PC-3 (cell line): ENCODE measurements at regions not wholly inside any gene's neighbourhood (a gene's known extent, or its start where the extent isn't known, plus 50 kb on each side); places are given as distances from the start of the nearest gene placed in this dataset.
A peak's percentile ranks its signal among the peaks of the same experiment; 100 is the strongest.

Experiments
- ATAC-seq: fragments of 200-7000 bp; cut with Tn5 transposase; 2 replicates; pipeline ENCODE4 v1.9.1; 2020; ENCODE audit warnings: mild to moderate bottlenecking, moderate library complexity
- BruUV-seq: library from RNA; stranded (reverse); fragments of 400-500 nt; replicated peaks from 2 replicates; lab custom pipeline; 2021; lab: Mats Ljungman, UMichigan
- CTCF ChIA-PET: fragments of 300-600 bp; sonication (Branson Sonifier 250); formaldehyde crosslinking; loops from one replicate; lab custom pipeline; 2022; ENCODE audit warnings: antibody characterized with exemption; lab: Charles Lee
- POLR2A ChIA-PET: fragments of 300-600 bp; sonication (Branson Sonifier 250); formaldehyde crosslinking; loops from one replicate; lab custom pipeline; 2022; ENCODE audit warnings: antibody characterized with exemption; ENCODE audit not compliant: unreplicated experiment; lab: Charles Lee
- DNase-seq: peaks from one replicate; pipeline ENCODE4 v3.0.0-alpha.2; 2015
- H2AFZ ChIP-seq: fragments of 300-600 bp; sonication (generic); 2 replicates; pipeline ENCODE4 v1.6.0; 2016; ENCODE audit warnings: antibody characterized with exemption, low read length
- H3F3A ChIP-seq: fragments of 300-600 bp; sonication (generic); one replicate; pipeline ENCODE4 v1.6.0; 2017; ENCODE audit warnings: antibody characterized with exemption, low read length, control low read depth, mild to moderate bottlenecking; ENCODE audit not compliant: unreplicated experiment
- H3K27ac ChIP-seq: fragments of 300-600 bp; sonication (generic); 2 replicates; pipeline ENCODE4 v1.5.1; 2016; ENCODE audit warnings: mild to moderate bottlenecking, low read length
- H3K27me3 ChIP-seq: fragments of 300-600 bp; sonication (generic); 2 replicates; pipeline ENCODE4 v1.6.1; 2016; ENCODE audit warnings: low read length, mixed read lengths
- H3K36me3 ChIP-seq: fragments of 300-600 bp; sonication (generic); 2 replicates; pipeline ENCODE4 v1.6.1; 2016; ENCODE audit warnings: low read depth, mixed run types, low read length, mixed read lengths
- H3K4me1 ChIP-seq: fragments of 300-600 bp; sonication (generic); 2 replicates; pipeline ENCODE4 v1.5.1; 2016; ENCODE audit warnings: low read length; ENCODE audit not compliant: insufficient read depth
- H3K4me2 ChIP-seq: fragments of 300-600 bp; sonication (generic); 2 replicates; pipeline ENCODE4 v1.6.0; 2016; ENCODE audit warnings: low read length
- H3K4me3 ChIP-seq: fragments of 300-600 bp; sonication (generic); 2 replicates; pipeline ENCODE4 v1.5.1; 2016; ENCODE audit warnings: mild to moderate bottlenecking, low read length, mixed read lengths
- H3K79me2 ChIP-seq: fragments of 300-600 bp; sonication (generic); 2 replicates; pipeline ENCODE4 v1.6.1; 2017; ENCODE audit warnings: low read length, mixed read lengths
- H3K9ac ChIP-seq: fragments of 300-600 bp; sonication (generic); 2 replicates; pipeline ENCODE4 v1.6.0; 2016; ENCODE audit warnings: mild to moderate bottlenecking, low read length
- H3K9me2 ChIP-seq: fragments of 300-600 bp; sonication (generic); replicated peaks from 2 replicates; pipeline ENCODE4 v1.6.1; 2016; ENCODE audit warnings: mixed run types, low read length, mixed read lengths
- H3K9me3 ChIP-seq: fragments of 300-600 bp; sonication (generic); 2 replicates; pipeline ENCODE4 v1.6.1; 2016; ENCODE audit warnings: low read length, mixed read lengths
- H4K20me1 ChIP-seq: fragments of 300-600 bp; sonication (generic); 2 replicates; pipeline ENCODE4 v1.6.1; 2016; ENCODE audit warnings: low read length, mixed read lengths
- CTCF ChIP-seq: fragments of 300-600 bp; sonication (generic); conservative IDR thresholded peaks from 2 replicates; pipeline ENCODE4 v1.5.1; 2017; ENCODE audit warnings: antibody characterized with exemption, low read depth, mild to moderate bottlenecking, low read length
- EZH2 ChIP-seq: fragments of 300-600 bp; sonication (generic); IDR thresholded peaks from one replicate; pipeline ENCODE4 v1.6.1; 2017; ENCODE audit warnings: antibody characterized with exemption, mild to moderate bottlenecking, low read length; ENCODE audit not compliant: unreplicated experiment
- EZH2phosphoT487 ChIP-seq: fragments of 300-600 bp; sonication (generic); IDR thresholded peaks from 2 replicates; pipeline ENCODE4 v1.6.1; 2018; ENCODE audit warnings: mild to moderate bottlenecking, antibody characterized with exemption, low read length, borderline replicate concordance
- intact Hi-C: fragments of 100-400 bp; cut with micrococcal nuclease; formaldehyde crosslinking; loops from 2 replicates; pipeline ENCODE4 v1.9.0; 2023

DNA sequence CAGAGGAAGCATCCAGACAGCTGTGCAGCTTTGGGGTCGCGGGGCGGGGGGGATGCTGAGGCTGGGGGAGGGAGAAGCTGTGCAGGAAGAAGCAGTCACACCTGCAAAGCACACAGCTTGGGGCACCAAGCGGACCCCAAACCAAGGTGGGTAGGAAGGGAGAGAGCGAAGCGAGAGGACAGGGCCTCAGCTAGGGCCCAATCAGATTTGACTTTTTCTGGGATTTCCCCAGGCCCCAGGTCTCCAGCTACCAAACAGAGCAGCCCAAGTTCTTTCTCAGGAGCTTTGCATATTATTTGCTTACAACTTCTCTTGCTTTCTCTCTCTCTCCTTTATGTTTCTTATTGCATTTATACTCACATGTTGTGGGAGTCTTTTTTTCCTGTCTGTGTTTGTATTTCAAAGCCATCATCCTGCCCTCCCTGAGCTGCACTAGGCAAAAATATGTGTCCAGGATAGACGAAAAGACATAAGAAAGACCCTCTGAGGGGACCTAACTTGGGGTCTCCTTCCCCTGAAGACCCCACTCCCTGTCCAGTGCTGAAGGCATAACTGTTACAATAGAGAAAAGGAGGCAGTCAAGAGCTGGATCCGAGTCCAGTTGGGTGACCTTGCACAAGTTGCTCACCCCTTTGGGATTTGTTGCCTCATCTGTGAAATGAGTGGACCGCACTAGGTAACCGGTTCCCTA, 50.6 kb upstream of the SMNDC1 start:
- H3K9me3 ChIP-seq: no peaks in the 10 kb centered on the region
- no peaks in the 10 kb centered on the region for H4K20me1 ChIP-seq
- ATAC-seq (no peak), DNase-seq (no peak)
- H3K27me3 ChIP-seq: no peaks in the 10 kb centered on the region
- H3K4me2 ChIP-seq: no peak overlapping the region
- no peak overlapping the region for H2AFZ ChIP-seq
- no peaks in the 10 kb centered on the region for H3K36me3 ChIP-seq
- H3K27ac ChIP-seq: peak overlapping the region; percentile 95
- CTCF ChIA-PET: interaction anchor here (1.0 kb wide), 1 partner anchor 59 kb away, joined by 4 read pairs; no protein-coding TSS in a partner anchor
- H3K9ac ChIP-seq: peak overlapping the region; percentile 86
- TF ChIP-seq EZH2: no peak
- TF ChIP-seq CTCF: no peak
- no peak for TF ChIP-seq EZH2phosphoT487
- no peaks in the 10 kb centered on the region for H3F3A ChIP-seq
- POLR2A ChIA-PET: no interaction called here
- H3K4me1 ChIP-seq: peaks cover 61% of the 10 kb centered on the region
- no peaks in the 10 kb centered on the region for H3K9me2 ChIP-seq
- no TSS peak for BruUV-seq
- H3K4me3 ChIP-seq: no peak overlapping the region
- no peaks in the 10 kb centered on the region for H3K79me2 ChIP-seq
- intact Hi-C loops: no loop called here

GRCh38 chr10:110355922-110356627, 51.4 kb upstream of the SMNDC1 start:
- H3K36me3 ChIP-seq: no peaks in the 10 kb centered on the region
- no peak overlapping the region for H3K4me3 ChIP-seq
- H3K27me3 ChIP-seq: no peaks in the 10 kb centered on the region
- ChIA-PET POLR2A (interaction anchor here (0.6 to 0.8 kb wide), 2 partner anchors 42 to 157 kb away, joined by 3 to 5 read pairs; no protein-coding TSS in a partner anchor), CTCF (interaction anchor here (1.0 kb wide), 1 partner anchor 58 kb away, joined by 4 read pairs; no protein-coding TSS in a partner anchor)
- H2AFZ ChIP-seq: no peak overlapping the region
- H4K20me1 ChIP-seq: no peaks in the 10 kb centered on the region
- peak overlapping the region; percentile 68 for H3K4me2 ChIP-seq
- H3K9ac ChIP-seq: peak overlapping the region; percentile 86
- no peaks in the 10 kb centered on the region for H3K9me2 ChIP-seq
- ATAC-seq (no peak), DNase-seq (no peak)
- H3K79me2 ChIP-seq: no peaks in the 10 kb centered on the region
- no peaks in the 10 kb centered on the region for H3K9me3 ChIP-seq
- intact Hi-C loops: loop anchor here (1.0 kb wide), 1 partner anchor 42 kb away; no protein-coding TSS in a partner anchor
- no peak for TF ChIP-seq EZH2
- no peak for TF ChIP-seq CTCF
- no peak for TF ChIP-seq EZH2phosphoT487
- no peaks in the 10 kb centered on the region for H3F3A ChIP-seq
- BruUV-seq: TSS peak; percentile 67
- peak overlapping the region; percentile 95 for H3K27ac ChIP-seq
- peaks cover 61% of the 10 kb centered on the region for H3K4me1 ChIP-seq
